Activated CD4-positive, CD25-positive, alpha-beta regulatory T cell treated with anti-CD3 and anti-CD28 coated beads, Interleukin-2, amount 50 U/mL, for 16 hours (primary cell): ENCODE measurements at regions not wholly inside any gene's neighbourhood (a gene's known extent, or its start where the extent isn't known, plus 50 kb on each side); places are given as distances from the start of the nearest gene placed in this dataset.

Experiments used
- DNase-seq: peaks from one replicate; pipeline ENCODE4 v3.0.0-alpha.2; 2020; ENCODE audit warnings: low read depth, low spot score

DNA sequence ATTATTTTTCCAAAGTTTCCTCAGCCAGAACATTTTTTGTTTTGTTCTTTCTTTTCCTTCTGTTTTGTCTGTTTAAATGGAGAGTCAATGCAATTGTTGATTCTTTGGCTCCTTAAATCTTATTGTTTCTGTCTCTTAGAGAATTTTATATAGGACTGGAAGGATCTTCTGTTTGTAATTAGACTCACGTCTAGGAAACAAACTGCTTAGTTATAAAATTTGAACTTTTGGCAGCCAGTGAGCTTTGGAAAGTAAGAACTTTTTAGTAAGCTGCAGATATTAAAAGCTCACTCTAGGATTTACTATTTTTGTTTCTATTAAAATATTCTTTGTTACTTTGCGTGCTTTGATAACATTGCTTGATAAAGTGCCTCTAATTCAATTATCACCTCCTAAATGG is 109.8 kb upstream of the HNRNPU start:
- DNase-seq = no peak

DNA sequence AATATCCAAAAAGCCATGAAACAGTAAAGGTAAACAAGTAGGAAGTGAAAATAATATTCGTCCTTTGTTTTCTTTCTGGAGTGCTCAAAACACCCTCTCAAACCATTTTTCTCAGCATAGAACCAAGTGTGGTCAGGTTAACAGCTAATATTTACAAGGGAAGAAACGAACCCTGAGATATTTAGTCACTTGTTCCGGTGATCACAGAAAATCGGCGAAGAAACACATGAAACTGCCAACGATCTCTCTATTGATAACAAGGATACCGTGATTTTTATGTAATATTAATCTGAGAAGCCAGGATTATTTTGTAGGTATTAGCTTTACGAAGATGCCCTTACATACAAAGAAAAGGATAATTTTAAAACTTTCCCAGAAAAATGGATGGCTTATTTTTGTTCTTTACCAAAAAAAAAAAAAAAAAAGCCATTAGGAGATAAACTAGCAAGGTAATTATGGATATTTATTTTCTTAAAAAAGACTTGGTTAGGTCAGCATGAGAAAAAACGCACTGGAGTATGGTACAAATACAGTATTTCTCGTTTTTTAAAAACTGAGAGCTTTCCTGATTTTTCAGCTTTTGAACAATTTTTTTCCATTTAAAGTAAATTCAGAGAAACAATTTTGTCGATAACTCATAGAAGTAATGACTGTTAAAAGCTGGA is 107.3 kb upstream of the HNRNPU start:
- no peak for DNase-seq

GRCh38 chr1:244970744-244971551 is 106.6 kb upstream of the HNRNPU start:
- DNase-seq = peak; percentile 88

DNA sequence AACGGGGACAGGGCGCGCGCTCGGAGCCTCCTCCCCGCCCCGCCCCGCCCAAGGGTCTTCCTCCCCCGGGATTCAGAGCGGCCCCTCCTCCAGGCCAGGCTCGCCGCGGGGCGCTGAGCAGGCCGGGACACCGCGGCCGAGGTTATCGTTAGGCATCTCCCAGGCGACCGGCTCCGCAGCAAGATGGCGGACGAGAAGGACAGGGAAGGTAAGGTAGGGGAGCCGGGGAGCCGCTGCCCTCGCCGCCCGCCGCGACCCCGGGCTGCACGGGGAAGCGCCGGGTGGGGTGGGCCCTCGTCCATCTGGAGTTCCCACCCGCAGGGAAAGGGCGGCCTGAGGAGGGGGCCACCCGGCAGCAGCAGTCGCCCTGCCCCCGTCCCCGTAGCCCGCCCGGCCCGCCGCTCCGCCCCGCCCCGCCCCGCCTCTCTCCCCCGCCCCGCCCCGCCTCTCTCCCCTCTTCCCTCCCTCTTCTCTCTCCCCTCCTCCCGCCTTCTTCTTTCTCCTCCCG is 105.9 kb upstream of the HNRNPU start:
- peak; percentile 46 for DNase-seq

- peak; percentile 42 for DNase-seq
These were observed 105.3 kb upstream of the HNRNPU start for GRCh38 chr1:244969355-244970235.

- no peak for DNase-seq
These were observed 104.5 kb upstream of the HNRNPU start for GRCh38 chr1:244968881-244969280.

- DNase-seq = no peak
These were observed 104.1 kb upstream of the HNRNPU start for GRCh38 chr1:244968471-244968871.

GRCh38 chr1:244967159-244967558 is 102.8 kb upstream of the HNRNPU start:
- no peak for DNase-seq

DNA sequence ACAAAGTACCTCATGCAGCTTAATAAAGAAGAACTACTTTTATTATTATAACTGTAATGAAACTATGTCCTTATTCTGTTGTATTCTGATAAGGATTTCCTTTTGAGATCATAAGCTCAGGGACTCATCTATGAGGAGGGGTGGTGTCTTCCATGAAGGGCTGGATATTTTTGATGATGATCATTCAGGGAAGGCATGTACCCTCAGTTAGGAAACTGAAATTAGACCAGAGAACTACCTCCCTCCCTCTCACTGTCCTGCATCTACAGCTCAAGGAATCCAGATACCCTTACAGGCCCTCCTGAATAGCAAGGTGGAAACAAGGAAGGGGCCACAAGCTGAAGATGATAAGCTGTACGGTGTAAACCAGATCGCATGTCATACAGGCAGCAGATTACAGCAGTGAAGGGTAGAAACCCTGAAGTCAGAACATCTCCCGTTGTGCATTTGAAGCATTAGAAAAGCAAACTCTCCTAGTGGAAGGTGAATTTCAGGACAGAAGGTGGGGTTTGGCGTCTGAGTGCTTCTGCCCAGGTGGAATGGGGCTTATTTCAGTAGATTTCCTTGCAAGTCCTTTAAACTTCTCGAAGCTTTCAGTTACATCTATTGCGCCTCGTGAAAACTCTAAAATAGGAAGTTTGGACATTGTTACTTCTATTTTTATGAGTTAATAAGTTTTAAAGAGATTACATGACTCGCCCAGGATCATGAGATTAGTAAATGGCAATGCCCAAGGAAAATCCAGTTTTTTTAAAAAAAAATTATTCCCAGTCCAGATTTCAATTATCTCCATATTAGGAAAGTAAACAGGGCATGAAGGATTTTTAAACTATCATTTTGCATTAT is 101.1 kb upstream of the HNRNPU start:
- no peak for DNase-seq

GRCh38 chr1:244964112-244964971 is 100.0 kb upstream of the HNRNPU start:
- no peak for DNase-seq

DNA sequence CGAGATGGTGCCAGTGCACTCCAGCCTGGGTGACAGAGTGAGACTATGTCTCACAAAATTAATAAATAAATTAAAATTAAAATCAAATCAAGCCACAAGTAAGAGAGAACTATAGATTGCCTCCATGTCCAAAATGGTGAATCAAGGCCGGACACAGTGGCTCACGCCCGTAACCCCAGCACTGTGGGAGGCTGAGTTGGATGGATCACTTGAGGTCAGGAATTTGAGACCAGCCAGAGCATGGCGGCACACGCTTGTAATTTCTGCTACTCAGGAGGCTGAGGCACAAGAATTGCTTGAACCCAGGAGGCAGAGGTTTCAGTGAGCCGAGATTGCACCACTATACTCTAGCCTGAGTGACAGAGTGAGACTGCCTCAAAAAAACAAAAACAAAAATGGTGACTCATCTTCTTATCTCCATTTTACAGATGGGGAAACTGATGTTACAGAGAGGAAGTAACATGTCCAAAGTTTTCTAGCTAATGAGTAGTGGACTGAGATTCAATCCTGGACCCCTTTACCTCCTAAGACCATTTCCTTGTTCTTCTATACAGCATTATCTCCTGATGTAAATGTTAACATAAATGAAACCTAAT is 99.0 kb upstream of the HNRNPU start:
- DNase-seq = no peak

DNA sequence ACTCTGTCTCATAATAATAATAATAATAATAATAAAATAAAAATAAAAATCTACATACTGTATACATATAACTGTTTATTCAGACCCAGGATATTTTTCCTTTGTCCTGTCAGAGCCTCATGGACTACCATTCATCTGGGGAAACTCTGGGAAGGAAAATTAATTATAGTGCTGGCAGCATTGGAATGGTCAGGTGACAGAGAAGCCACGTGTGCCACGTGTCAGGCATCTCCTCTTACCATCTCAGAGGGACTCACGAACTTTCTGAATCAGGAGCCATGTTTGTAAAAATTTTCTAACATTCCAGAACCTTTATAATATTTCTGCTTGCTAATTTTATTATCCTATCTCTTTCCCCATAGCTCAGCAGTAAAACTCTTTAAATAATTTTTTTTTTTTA is 97.8 kb upstream of the HNRNPU start:
- no peak for DNase-seq

DNA sequence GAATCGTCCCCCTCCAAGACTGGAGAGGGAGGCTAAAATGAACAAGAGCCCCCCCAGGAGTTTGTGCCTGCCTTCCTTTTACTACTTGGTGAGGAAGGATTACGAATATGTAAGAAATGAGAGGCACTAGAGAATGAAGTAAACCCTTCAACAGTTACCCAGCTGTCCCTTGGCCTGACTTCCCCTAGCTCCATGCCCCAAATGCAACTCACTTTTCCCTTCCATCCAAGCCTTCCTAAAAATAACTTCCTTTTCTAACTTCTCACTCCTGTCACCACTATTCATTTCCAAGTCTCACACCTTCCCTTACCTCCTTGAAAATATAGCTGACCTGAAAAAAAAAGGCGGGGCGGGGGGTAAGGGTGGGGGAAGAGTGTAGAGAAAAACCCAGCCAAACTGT is 96.6 kb upstream of the HNRNPU start:
- no peak for DNase-seq

DNA sequence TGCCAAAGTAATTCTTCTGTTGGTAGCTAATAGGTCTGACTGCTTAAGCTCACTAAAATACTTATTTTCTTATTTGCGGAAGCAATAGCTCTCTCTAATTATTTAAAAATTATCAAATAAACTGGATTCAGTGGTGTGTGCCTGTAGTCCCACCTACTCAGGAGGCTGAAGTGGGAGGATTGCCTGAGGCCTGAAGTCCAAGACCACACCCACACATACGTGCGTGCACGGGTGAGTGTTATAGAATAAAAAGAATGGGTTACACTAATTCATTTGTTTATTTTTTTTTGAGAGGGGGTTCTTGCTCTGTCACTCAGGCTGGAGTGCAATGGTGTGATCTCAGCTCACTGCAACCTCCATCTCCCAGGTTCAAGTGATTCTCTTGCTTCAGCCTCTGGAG is 94.2 kb upstream of the HNRNPU start:
- no peak for DNase-seq

- DNase-seq = no peak
These were observed 93.2 kb upstream of the HNRNPU start for GRCh38 chr1:244957525-244957924.

GRCh38 chr1:244957122-244957521 is 92.8 kb upstream of the HNRNPU start:
- DNase-seq = no peak

DNA sequence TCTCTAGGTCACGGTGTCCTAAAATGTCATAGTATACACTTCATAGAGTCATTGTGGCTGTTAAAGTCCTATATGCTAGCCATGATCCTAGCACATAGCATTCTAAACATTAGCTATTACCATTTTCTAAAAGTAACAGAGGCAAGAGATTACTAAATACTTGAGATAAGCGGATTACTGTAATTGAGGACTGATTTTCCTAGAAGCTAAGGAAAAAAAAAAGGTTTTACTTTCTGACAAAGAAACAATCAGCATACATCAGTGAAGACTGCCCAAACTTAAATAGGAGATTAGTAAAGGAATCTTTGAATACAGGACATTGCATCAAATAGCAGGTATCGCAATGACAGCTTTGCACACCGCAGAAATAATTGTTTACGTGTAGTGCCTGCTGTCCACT is 91.3 kb upstream of the HNRNPU start:
- DNase-seq = no peak

GRCh38 chr1:244954359-244954758 is 90.0 kb upstream of the HNRNPU start:
- no peak for DNase-seq

DNA sequence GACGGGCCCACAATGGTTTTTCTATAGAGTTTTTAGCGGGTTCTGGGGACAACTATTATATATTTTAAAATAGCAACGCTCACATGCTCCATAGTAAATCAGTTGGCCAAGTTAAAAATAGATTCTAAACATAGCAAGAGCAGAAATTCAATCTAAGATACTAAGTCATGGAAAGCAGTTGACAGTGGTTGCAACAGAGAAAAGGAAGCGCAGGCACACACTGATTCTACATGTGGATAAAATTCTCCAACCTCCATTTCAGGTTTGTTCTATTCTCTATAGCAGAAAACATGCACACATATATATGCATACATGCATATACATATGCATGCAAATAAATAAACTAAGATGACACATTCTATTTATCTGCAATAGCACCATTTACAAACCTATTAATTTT is 89.6 kb upstream of the HNRNPU start:
- no peak for DNase-seq

GRCh38 chr1:244952940-244953339 is 88.6 kb upstream of the HNRNPU start:
- no peak for DNase-seq
